HUES6 (cell line): ENCODE measurements at regions not wholly inside any gene's neighbourhood (a gene's known extent, or its start where the extent isn't known, plus 50 kb on each side); places are given as distances from the start of the nearest gene placed in this dataset.

ENCODE experiments used
- H3K27ac ChIP-seq: 2 replicates; pipeline ENCODE4 v1.7.0; 2013; ENCODE audit warnings: low read depth, mild to moderate bottlenecking, low read length, inconsistent platforms
- H3K27me3 ChIP-seq: 2 replicates; pipeline ENCODE4 v1.6.1; 2013; ENCODE audit warnings: low read length; ENCODE audit not compliant: control insufficient read depth, insufficient read depth
- H3K36me3 ChIP-seq: 2 replicates; pipeline ENCODE4 v1.6.1; 2013; ENCODE audit warnings: low read length; ENCODE audit not compliant: control insufficient read depth, insufficient read depth
- H3K4me1 ChIP-seq: 2 replicates; pipeline ENCODE4 v1.6.1; 2013; ENCODE audit warnings: low read length; ENCODE audit not compliant: control insufficient read depth, insufficient read depth
- H3K4me3 ChIP-seq: 2 replicates; pipeline ENCODE4 v1.5.1; 2013; ENCODE audit warnings: low read depth, low read length
- H3K9ac ChIP-seq: one replicate; pipeline ENCODE4 v1.6.1; 2013; ENCODE audit warnings: mild to moderate bottlenecking, low read length
- H3K9me3 ChIP-seq: 2 replicates; pipeline ENCODE4 v1.6.1; 2013; ENCODE audit warnings: low read depth, low read length; ENCODE audit not compliant: control insufficient read depth, insufficient read depth

GRCh38 chr10:55098452-55098851 is 297.4 kb upstream of the PCDH15 start:
- H3K4me3 ChIP-seq = no peak overlapping the region
- no peaks in the 10 kb centered on the region for H3K4me1 ChIP-seq
- H3K9ac ChIP-seq = no peak overlapping the region
- H3K36me3 ChIP-seq = no peaks in the 10 kb centered on the region
- no peak overlapping the region for H3K27ac ChIP-seq
- H3K9me3 ChIP-seq = no peaks in the 10 kb centered on the region
- no peaks in the 10 kb centered on the region for H3K27me3 ChIP-seq

GRCh38 chr10:55091691-55092328 is 290.8 kb upstream of the PCDH15 start:
- Histone ChIP-seq H3K27me3 (no peaks in the 10 kb centered on the region), H3K27ac (no peak overlapping the region), H3K4me3 (no peak overlapping the region), H3K9me3 (no peaks in the 10 kb centered on the region), H3K4me1 (no peaks in the 10 kb centered on the region), H3K36me3 (no peaks in the 10 kb centered on the region), H3K9ac (no peak overlapping the region)

- Histone ChIP-seq H3K27me3 (no peaks in the 10 kb centered on the region), H3K4me3 (no peak overlapping the region), H3K4me1 (no peaks in the 10 kb centered on the region), H3K36me3 (no peaks in the 10 kb centered on the region), H3K27ac (no peak overlapping the region), H3K9ac (no peak overlapping the region), H3K9me3 (no peaks in the 10 kb centered on the region)
These were observed 277.1 kb upstream of the PCDH15 start for GRCh38 chr10:55078121-55078520.

GRCh38 chr10:55065185-55065584 is 264.2 kb upstream of the PCDH15 start:
- no peaks in the 10 kb centered on the region for H3K27me3 ChIP-seq
- H3K9ac ChIP-seq = no peak overlapping the region
- no peak overlapping the region for H3K27ac ChIP-seq
- H3K9me3 ChIP-seq = no peaks in the 10 kb centered on the region
- no peaks in the 10 kb centered on the region for H3K36me3 ChIP-seq
- no peak overlapping the region for H3K4me3 ChIP-seq
- no peaks in the 10 kb centered on the region for H3K4me1 ChIP-seq

- no peaks in the 10 kb centered on the region for H3K36me3 ChIP-seq
- H3K9ac ChIP-seq = no peak overlapping the region
- no peak overlapping the region for H3K4me3 ChIP-seq
- no peak overlapping the region for H3K27ac ChIP-seq
- H3K27me3 ChIP-seq = no peaks in the 10 kb centered on the region
- no peaks in the 10 kb centered on the region for H3K4me1 ChIP-seq
- no peaks in the 10 kb centered on the region for H3K9me3 ChIP-seq
These were observed 262.8 kb upstream of the PCDH15 start for GRCh38 chr10:55063811-55064210.

- H3K27ac ChIP-seq = no peak overlapping the region
- no peak overlapping the region for H3K4me3 ChIP-seq
These were observed 261.3 kb upstream of the PCDH15 start for GRCh38 chr10:55062349-55062748.

GRCh38 chr10:55058800-55059199 is 257.8 kb upstream of the PCDH15 start:
- Histone ChIP-seq H3K4me1 (no peaks in the 10 kb centered on the region), H3K9me3 (no peaks in the 10 kb centered on the region), H3K9ac (no peak overlapping the region), H3K27me3 (no peaks in the 10 kb centered on the region), H3K27ac (no peak overlapping the region), H3K36me3 (no peaks in the 10 kb centered on the region), H3K4me3 (no peak overlapping the region)

More at GRCh38 chr10:55062349-55062748, 261.3 kb upstream of the PCDH15 start:
- no peaks in the 10 kb centered on the region for H3K9me3 ChIP-seq
- H3K36me3 ChIP-seq = no peaks in the 10 kb centered on the region
- no peaks in the 10 kb centered on the region for H3K27me3 ChIP-seq
- no peak overlapping the region for H3K9ac ChIP-seq
- no peaks in the 10 kb centered on the region for H3K4me1 ChIP-seq

GRCh38 chr10:55051515-55051914 is 250.5 kb upstream of the PCDH15 start:
- H3K36me3 ChIP-seq = no peaks in the 10 kb centered on the region
- H3K27me3 ChIP-seq = no peaks in the 10 kb centered on the region
- H3K4me1 ChIP-seq = no peaks in the 10 kb centered on the region; the same call in 1 of the 2 replicates
- H3K27ac ChIP-seq = no peak overlapping the region
- H3K4me3 ChIP-seq = no peak overlapping the region
- H3K9ac ChIP-seq = no peak overlapping the region
- H3K9me3 ChIP-seq = no peaks in the 10 kb centered on the region

- Histone ChIP-seq H3K4me3 (no peak overlapping the region), H3K9ac (no peak overlapping the region), H3K9me3 (no peaks in the 10 kb centered on the region), H3K36me3 (no peaks in the 10 kb centered on the region), H3K4me1 (no peaks in the 10 kb centered on the region; the same call in 1 of the 2 replicates), H3K27me3 (no peaks in the 10 kb centered on the region), H3K27ac (no peak overlapping the region)
These were observed 247.9 kb upstream of the PCDH15 start for GRCh38 chr10:55048830-55049498.

- no peak overlapping the region for H3K4me3 ChIP-seq
- H3K9me3 ChIP-seq = no peaks in the 10 kb centered on the region
- H3K4me1 ChIP-seq = no peaks in the 10 kb centered on the region; the same call in 1 of the 2 replicates
- H3K9ac ChIP-seq = no peak overlapping the region
- H3K27ac ChIP-seq = no peak overlapping the region
- no peaks in the 10 kb centered on the region for H3K36me3 ChIP-seq
- no peaks in the 10 kb centered on the region for H3K27me3 ChIP-seq
These were observed 242.5 kb upstream of the PCDH15 start for GRCh38 chr10:55043540-55043939.

- no peak overlapping the region for H3K9ac ChIP-seq
- no peak overlapping the region for H3K27ac ChIP-seq
- no peaks in the 10 kb centered on the region for H3K36me3 ChIP-seq
- H3K4me3 ChIP-seq = no peak overlapping the region
- no peaks in the 10 kb centered on the region for H3K27me3 ChIP-seq
- no peaks in the 10 kb centered on the region for H3K4me1 ChIP-seq
- no peaks in the 10 kb centered on the region for H3K9me3 ChIP-seq
These were observed 232.0 kb upstream of the PCDH15 start for GRCh38 chr10:55033061-55033460.
